ENCODE measurements at regions not wholly inside any gene's neighbourhood (a gene's known extent, or its start where the extent isn't known, plus 50 kb on each side); places are given as distances from the start of the nearest gene placed in this dataset.

DNA sequence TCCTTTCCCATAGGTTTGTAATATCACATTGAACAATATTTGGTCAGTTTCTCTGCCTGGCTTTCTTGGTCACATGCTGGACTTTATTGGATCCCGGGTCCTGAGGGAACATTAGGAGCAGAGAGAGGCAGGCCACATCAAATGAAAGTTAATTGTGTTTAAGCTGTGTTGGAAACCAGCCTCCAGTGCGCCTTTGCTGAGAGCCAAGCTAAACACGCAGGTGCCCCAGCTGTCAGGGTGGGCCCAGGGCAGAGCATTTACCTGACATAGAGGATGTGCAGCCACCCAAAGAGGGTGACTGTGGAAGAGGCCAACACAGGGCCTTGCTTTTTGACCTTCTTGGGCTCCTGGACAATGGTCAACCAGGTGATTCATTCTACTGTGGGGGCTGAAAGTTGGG, 149.3 kb downstream of the EBLN2 start:
- H3K4me3 ChIP-seq (ENCODE audit: low read length): no peak overlapping the region
- no peaks in the 10 kb centered on the region for H3K9me3 ChIP-seq (ENCODE audit: insufficient read depth, low read length)
- TF ChIP-seq EZH2phosphoT487 (IDR thresholded peaks at IDR 0.05; ENCODE audit: low read depth): no peak
- TF ChIP-seq, protein P1, sequence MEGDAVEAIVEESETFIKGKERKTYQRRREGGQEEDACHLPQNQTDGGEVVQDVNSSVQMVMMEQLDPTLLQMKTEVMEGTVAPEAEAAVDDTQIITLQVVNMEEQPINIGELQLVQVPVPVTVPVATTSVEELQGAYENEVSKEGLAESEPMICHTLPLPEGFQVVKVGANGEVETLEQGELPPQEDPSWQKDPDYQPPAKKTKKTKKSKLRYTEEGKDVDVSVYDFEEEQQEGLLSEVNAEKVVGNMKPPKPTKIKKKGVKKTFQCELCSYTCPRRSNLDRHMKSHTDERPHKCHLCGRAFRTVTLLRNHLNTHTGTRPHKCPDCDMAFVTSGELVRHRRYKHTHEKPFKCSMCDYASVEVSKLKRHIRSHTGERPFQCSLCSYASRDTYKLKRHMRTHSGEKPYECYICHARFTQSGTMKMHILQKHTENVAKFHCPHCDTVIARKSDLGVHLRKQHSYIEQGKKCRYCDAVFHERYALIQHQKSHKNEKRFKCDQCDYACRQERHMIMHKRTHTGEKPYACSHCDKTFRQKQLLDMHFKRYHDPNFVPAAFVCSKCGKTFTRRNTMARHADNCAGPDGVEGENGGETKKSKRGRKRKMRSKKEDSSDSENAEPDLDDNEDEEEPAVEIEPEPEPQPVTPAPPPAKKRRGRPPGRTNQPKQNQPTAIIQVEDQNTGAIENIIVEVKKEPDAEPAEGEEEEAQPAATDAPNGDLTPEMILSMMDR (IDR thresholded peaks at IDR 0.05; ENCODE audit: low read depth, low read length): no peak
- no peaks in the 10 kb centered on the region for H3K36me3 ChIP-seq (replicated peaks; ENCODE audit: low read depth, low read length)
- no peak overlapping the region for H2AFZ ChIP-seq (ENCODE audit: low read depth, low read length)
- H3K9ac ChIP-seq (ENCODE audit: low read length): no peak overlapping the region
- H3K27ac ChIP-seq (ENCODE audit: low read length): no peak overlapping the region
- no peaks in the 10 kb centered on the region for H3K27me3 ChIP-seq (ENCODE audit: low read depth, low read length)
- H4K20me1 ChIP-seq (ENCODE audit: insufficient read depth, low read length): no peaks in the 10 kb centered on the region
- H3K79me2 ChIP-seq (ENCODE audit: low read length): no peaks in the 10 kb centered on the region
- H3K4me1 ChIP-seq (ENCODE audit: low read length): 0 out of 2 replicates have a peak, but pooled peaks cover 3% of the 10 kb centered on the region
- H3K4me2 ChIP-seq (ENCODE audit: low read length): no peak overlapping the region

DNA sequence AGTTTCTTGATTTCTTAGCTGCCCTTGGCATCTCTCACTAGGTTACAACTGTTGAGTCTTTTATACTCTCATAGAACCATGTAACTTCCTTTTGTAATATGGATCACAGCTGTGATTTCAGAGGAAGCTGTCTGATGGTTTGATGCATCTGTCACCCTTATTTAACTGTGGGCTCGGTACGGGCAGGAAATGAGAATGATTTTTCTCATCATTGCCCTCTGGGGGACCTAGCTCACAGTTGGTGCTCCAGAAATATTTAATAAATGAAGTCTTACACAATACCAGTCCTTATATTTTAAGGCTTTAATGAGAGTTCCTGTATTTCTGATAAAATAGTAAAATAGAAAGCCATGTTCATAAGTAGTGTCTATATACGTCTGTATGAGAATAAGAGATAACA, 151.2 kb downstream of the EBLN2 start:
- Histone ChIP-seq H2AFZ (ENCODE audit: low read depth, low read length) (no peak overlapping the region; the same call in 1 of the 2 replicates), H3K9ac (ENCODE audit: low read length) (no peak overlapping the region)
- TF ChIP-seq EZH2phosphoT487 (IDR thresholded peaks at IDR 0.05; ENCODE audit: low read depth): no peak
- TF ChIP-seq, protein P1 (IDR thresholded peaks at IDR 0.05; ENCODE audit: low read depth, low read length): no peak

DNA sequence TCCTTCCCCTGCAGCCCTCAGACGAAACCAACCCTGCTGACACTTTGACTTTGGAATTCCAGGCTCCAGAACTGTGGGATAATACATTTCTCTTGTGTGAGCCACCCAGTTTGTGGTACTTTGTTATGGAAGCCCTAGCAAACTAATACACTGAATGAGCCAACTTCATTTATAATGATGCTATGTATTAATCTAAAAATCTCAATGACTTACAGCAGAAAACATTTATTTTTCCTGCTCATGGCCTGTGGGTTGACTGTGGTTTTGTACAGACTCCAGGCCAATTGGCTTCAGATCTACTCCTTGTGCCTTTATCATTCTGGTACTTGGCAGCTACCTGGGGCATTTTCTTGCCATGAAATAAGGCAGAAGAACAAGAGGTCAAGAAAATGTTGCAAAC, 152.4 kb downstream of the EBLN2 start:
- Histone ChIP-seq H3K79me2 (ENCODE audit: low read length) (no peaks in the 10 kb centered on the region), H3K27ac (ENCODE audit: low read length) (no peak overlapping the region), H2AFZ (ENCODE audit: low read depth, low read length) (no peak overlapping the region), H3K27me3 (ENCODE audit: low read depth, low read length) (peaks cover 8% of the 10 kb centered on the region; the same call in 1 of the 2 replicates), H3K9me3 (ENCODE audit: insufficient read depth, low read length) (no peaks in the 10 kb centered on the region), H3K4me1 (ENCODE audit: low read length) (0 out of 2 replicates have a peak, but pooled peaks cover 3% of the 10 kb centered on the region), H3K36me3 (replicated peaks; ENCODE audit: low read depth, low read length) (no peaks in the 10 kb centered on the region), H3K9ac (ENCODE audit: low read length) (no peak overlapping the region), H3K4me2 (ENCODE audit: low read length) (no peak overlapping the region), H3K4me3 (ENCODE audit: low read length) (no peak overlapping the region), H4K20me1 (ENCODE audit: insufficient read depth, low read length) (no peaks in the 10 kb centered on the region)
- TF ChIP-seq, protein P1 (IDR thresholded peaks at IDR 0.05; ENCODE audit: low read depth, low read length): no peak
- no peak for TF ChIP-seq EZH2phosphoT487 (IDR thresholded peaks at IDR 0.05; ENCODE audit: low read depth)

More for the DNA sequence above, 151.2 kb downstream of the EBLN2 start:
- H3K4me3 ChIP-seq (ENCODE audit: low read length): no peak overlapping the region
- no peaks in the 10 kb centered on the region for H3K9me3 ChIP-seq (ENCODE audit: insufficient read depth, low read length)
- H3K36me3 ChIP-seq (replicated peaks; ENCODE audit: low read depth, low read length): no peaks in the 10 kb centered on the region
- no peak overlapping the region for H3K27ac ChIP-seq (ENCODE audit: low read length)
- no peaks in the 10 kb centered on the region for H3K79me2 ChIP-seq (ENCODE audit: low read length)
- no peak overlapping the region for H3K4me2 ChIP-seq (ENCODE audit: low read length)
- H3K4me1 ChIP-seq (ENCODE audit: low read length): 0 out of 2 replicates have a peak, but pooled peaks cover 3% of the 10 kb centered on the region
- H3K27me3 ChIP-seq (ENCODE audit: low read depth, low read length): peaks cover 8% of the 10 kb centered on the region; the same call in 1 of the 2 replicates
- H4K20me1 ChIP-seq (ENCODE audit: insufficient read depth, low read length): no peaks in the 10 kb centered on the region

DNA sequence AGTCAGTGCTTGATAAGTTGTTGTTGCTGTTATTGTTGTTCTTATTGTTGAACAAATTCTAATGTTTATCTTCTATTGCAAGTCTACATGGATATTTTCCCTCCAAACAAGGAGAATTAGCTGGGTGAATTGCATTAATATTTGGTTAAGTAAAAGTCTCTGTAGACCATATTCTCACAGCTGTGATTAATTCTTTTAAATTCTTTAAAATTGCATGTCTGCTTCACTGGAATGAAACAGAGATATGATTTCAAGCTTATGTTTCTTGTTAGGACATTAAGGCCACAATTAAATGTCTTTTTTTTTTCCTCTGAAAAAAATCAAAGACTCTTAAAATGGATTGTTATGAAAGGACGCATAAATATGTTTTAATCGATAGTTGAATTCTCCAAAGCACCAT, 153.4 kb downstream of the EBLN2 start:
- Histone ChIP-seq H3K4me1 (ENCODE audit: low read length) (0 out of 2 replicates have a peak, but pooled peaks cover 3% of the 10 kb centered on the region), H3K9me3 (ENCODE audit: insufficient read depth, low read length) (no peaks in the 10 kb centered on the region), H4K20me1 (ENCODE audit: insufficient read depth, low read length) (no peaks in the 10 kb centered on the region), H3K27me3 (ENCODE audit: low read depth, low read length) (peaks cover 8% of the 10 kb centered on the region; the same call in 1 of the 2 replicates), H3K4me3 (ENCODE audit: low read length) (no peak overlapping the region), H3K4me2 (ENCODE audit: low read length) (no peak overlapping the region), H3K79me2 (ENCODE audit: low read length) (no peaks in the 10 kb centered on the region), H3K36me3 (replicated peaks; ENCODE audit: low read depth, low read length) (no peaks in the 10 kb centered on the region), H2AFZ (ENCODE audit: low read depth, low read length) (no peak overlapping the region), H3K27ac (ENCODE audit: low read length) (no peak overlapping the region), H3K9ac (ENCODE audit: low read length) (no peak overlapping the region)
- no peak for TF ChIP-seq EZH2phosphoT487 (IDR thresholded peaks at IDR 0.05; ENCODE audit: low read depth)
- TF ChIP-seq, protein P1 (IDR thresholded peaks at IDR 0.05; ENCODE audit: low read depth, low read length): no peak
